ENCODE measurements at regions not wholly inside any gene's neighbourhood (a gene's known extent, or its start where the extent isn't known, plus 50 kb on each side); places are given as distances from the start of the nearest gene placed in this dataset.
A peak's percentile ranks its signal among the peaks of the same experiment; 100 is the strongest.

- TF ChIP-seq SMC3 (IDR thresholded peaks at IDR 0.05) (peak; percentile 38; the same call in 2 of the 3 replicates), JUN (IDR thresholded peaks at IDR 0.05) (peak; percentile 53 to 78; a peak in 2 of 5 replicates), POLR2A (IDR thresholded peaks at IDR 0.05; ENCODE audit: low read length) (no peak), KDM5A (IDR thresholded peaks at IDR 0.05) (no peak), NFE2L2 (conservative IDR thresholded peaks at IDR 0.05; ENCODE audit: low read length) (no peak), CTCF (IDR thresholded peaks at IDR 0.05) (no peak), RCOR1 (IDR thresholded peaks at IDR 0.05; ENCODE audit: low read depth, low read length) (no peak), KDM1A (IDR thresholded peaks at IDR 0.05; ENCODE audit: low read depth) (no peak; the same call in 1 of the 2 replicates), ELK1 (IDR thresholded peaks at IDR 0.05; ENCODE audit: low read depth, low read length) (no peak), MAX (IDR thresholded peaks at IDR 0.05) (peak; percentile 27; the same call in 1 of the 2 replicates), SREBF2 (IDR thresholded peaks at IDR 0.05) (no peak)
These were observed 83.9 kb upstream of the PKDCC start for GRCh38 chr2:41963661-41964525.

Data from A549 (cell line).